ENCODE measurements at regions not wholly inside any gene's neighbourhood (a gene's known extent, or its start where the extent isn't known, plus 50 kb on each side); places are given as distances from the start of the nearest gene placed in this dataset.

- Mint-ChIP-seq H3K36me3 (ENCODE audit: low read depth) (no peaks in the 10 kb centered on the region), H3K27me3 (no peaks in the 10 kb centered on the region), H3K27ac (no peak overlapping the region), H3K4me3 (no peak overlapping the region), H3K9me3 (ENCODE audit: low read depth) (peaks cover 5% of the 10 kb centered on the region), H3K4me1 (no peaks in the 10 kb centered on the region)
- POLR2A ChIA-PET, result no interaction called here
- CTCF ChIA-PET, result interaction anchor here (0.8 kb wide), 1 partner anchor 807 kb away, joined by 3 read pairs; no protein-coding TSS in a partner anchor
- DNase-seq (no peak), ATAC-seq (no peak)
- intact Hi-C loops (cut with DNase I, micrococcal nuclease), result no loop called here
Measured at GRCh38 chr5:84524491-84524890, 139.8 kb upstream of the EDIL3 start.

- CTCF ChIA-PET, result no interaction called here
- POLR2A ChIA-PET, result no interaction called here
- DNase-seq (no peak), ATAC-seq (no peak)
- no peak overlapping the region for H3K27ac Mint-ChIP-seq
- intact Hi-C loops (cut with DNase I, micrococcal nuclease), result no loop called here
- H3K9me3 Mint-ChIP-seq (ENCODE audit: low read depth), result peaks cover 15% of the 10 kb centered on the region
- no peak overlapping the region for H3K4me3 Mint-ChIP-seq
- H3K4me1 Mint-ChIP-seq, result no peaks in the 10 kb centered on the region
- no peaks in the 10 kb centered on the region for H3K36me3 Mint-ChIP-seq (ENCODE audit: low read depth)
- H3K27me3 Mint-ChIP-seq, result no peaks in the 10 kb centered on the region
Measured at GRCh38 chr5:84518862-84519261, 134.2 kb upstream of the EDIL3 start.

GRCh38 chr5:84518370-84518769, 133.7 kb upstream of the EDIL3 start:
- H3K4me1 Mint-ChIP-seq, result no peaks in the 10 kb centered on the region
- POLR2A ChIA-PET, result no interaction called here
- no peak overlapping the region for H3K27ac Mint-ChIP-seq
- intact Hi-C loops (cut with DNase I, micrococcal nuclease), result no loop called here
- peaks cover 15% of the 10 kb centered on the region for H3K9me3 Mint-ChIP-seq (ENCODE audit: low read depth)
- H3K4me3 Mint-ChIP-seq, result no peak overlapping the region
- ATAC-seq (no peak), DNase-seq (no peak)
- H3K36me3 Mint-ChIP-seq (ENCODE audit: low read depth), result no peaks in the 10 kb centered on the region
- no peaks in the 10 kb centered on the region for H3K27me3 Mint-ChIP-seq
- CTCF ChIA-PET, result no interaction called here

- H3K9me3 Mint-ChIP-seq (ENCODE audit: low read depth), result no peaks in the 10 kb centered on the region
- intact Hi-C loops (cut with DNase I, micrococcal nuclease), result no loop called here
- no peaks in the 10 kb centered on the region for H3K27me3 Mint-ChIP-seq
- POLR2A ChIA-PET, result no interaction called here
- H3K4me1 Mint-ChIP-seq, result no peaks in the 10 kb centered on the region
- no peak overlapping the region for H3K27ac Mint-ChIP-seq
- no peak overlapping the region for H3K4me3 Mint-ChIP-seq
- CTCF ChIA-PET, result no interaction called here
- DNase-seq (no peak), ATAC-seq (no peak)
- H3K36me3 Mint-ChIP-seq (ENCODE audit: low read depth), result no peaks in the 10 kb centered on the region
Measured at GRCh38 chr5:84506625-84507024, 121.9 kb upstream of the EDIL3 start.

- no peak overlapping the region for H3K4me3 Mint-ChIP-seq
- ChIA-PET CTCF (no interaction called here), POLR2A (no interaction called here)
- intact Hi-C loops (cut with DNase I, micrococcal nuclease), result no loop called here
- H3K9me3 Mint-ChIP-seq (ENCODE audit: low read depth), result peaks cover 4% of the 10 kb centered on the region
- no peaks in the 10 kb centered on the region for H3K36me3 Mint-ChIP-seq (ENCODE audit: low read depth)
- no peaks in the 10 kb centered on the region for H3K4me1 Mint-ChIP-seq
- H3K27ac Mint-ChIP-seq, result no peak overlapping the region
- no peaks in the 10 kb centered on the region for H3K27me3 Mint-ChIP-seq
- no peak for ATAC-seq
- no peak for DNase-seq
Measured at GRCh38 chr5:84494453-84494852, 109.8 kb upstream of the EDIL3 start.

- Mint-ChIP-seq H3K27ac (no peak overlapping the region), H3K36me3 (ENCODE audit: low read depth) (no peaks in the 10 kb centered on the region), H3K9me3 (ENCODE audit: low read depth) (no peaks in the 10 kb centered on the region), H3K4me3 (no peak overlapping the region), H3K4me1 (no peaks in the 10 kb centered on the region), H3K27me3 (no peaks in the 10 kb centered on the region)
- ATAC-seq (no peak), DNase-seq (no peak)
- ChIA-PET CTCF (no interaction called here), POLR2A (no interaction called here)
- intact Hi-C loops (cut with DNase I, micrococcal nuclease), result no loop called here
Measured at GRCh38 chr5:84487963-84488362, 103.3 kb upstream of the EDIL3 start.

GRCh38 chr5:84480873-84481637, 96.4 kb upstream of the EDIL3 start:
- Mint-ChIP-seq H3K4me3 (no peak overlapping the region), H3K27me3 (no peaks in the 10 kb centered on the region), H3K36me3 (ENCODE audit: low read depth) (no peaks in the 10 kb centered on the region), H3K4me1 (no peaks in the 10 kb centered on the region), H3K27ac (no peak overlapping the region), H3K9me3 (ENCODE audit: low read depth) (no peaks in the 10 kb centered on the region)
- ATAC-seq, result no peak
- intact Hi-C loops (cut with DNase I, micrococcal nuclease), result no loop called here
- POLR2A ChIA-PET, result no interaction called here
- CTCF ChIA-PET, result no interaction called here
- DNase-seq, result no peak

GRCh38 chr5:84478603-84479002, 93.9 kb upstream of the EDIL3 start:
- Mint-ChIP-seq H3K27me3 (no peaks in the 10 kb centered on the region), H3K36me3 (ENCODE audit: low read depth) (no peaks in the 10 kb centered on the region), H3K4me1 (no peaks in the 10 kb centered on the region), H3K4me3 (no peak overlapping the region), H3K27ac (no peak overlapping the region), H3K9me3 (ENCODE audit: low read depth) (no peaks in the 10 kb centered on the region)
- POLR2A ChIA-PET, result no interaction called here
- no peak for ATAC-seq
- intact Hi-C loops (cut with DNase I, micrococcal nuclease), result no loop called here
- no peak for DNase-seq
- CTCF ChIA-PET, result no interaction called here

- ChIA-PET CTCF (no interaction called here), POLR2A (no interaction called here)
- Mint-ChIP-seq H3K27ac (no peak overlapping the region), H3K4me3 (no peak overlapping the region), H3K36me3 (ENCODE audit: low read depth) (no peaks in the 10 kb centered on the region), H3K9me3 (ENCODE audit: low read depth) (no peaks in the 10 kb centered on the region), H3K4me1 (no peaks in the 10 kb centered on the region), H3K27me3 (no peaks in the 10 kb centered on the region)
- ATAC-seq (no peak), DNase-seq (no peak)
- intact Hi-C loops (cut with DNase I, micrococcal nuclease), result no loop called here
Measured at GRCh38 chr5:84477485-84477884, 92.8 kb upstream of the EDIL3 start.

GRCh38 chr5:84474126-84474525, 89.4 kb upstream of the EDIL3 start:
- intact Hi-C loops (cut with DNase I, micrococcal nuclease), result no loop called here
- H3K4me1 Mint-ChIP-seq, result no peaks in the 10 kb centered on the region
- ATAC-seq, result no peak
- H3K9me3 Mint-ChIP-seq (ENCODE audit: low read depth), result peaks cover 3% of the 10 kb centered on the region
- no peak overlapping the region for H3K4me3 Mint-ChIP-seq
- POLR2A ChIA-PET, result no interaction called here
- no peaks in the 10 kb centered on the region for H3K27me3 Mint-ChIP-seq
- no peak for DNase-seq
- H3K36me3 Mint-ChIP-seq (ENCODE audit: low read depth), result no peaks in the 10 kb centered on the region
- no peak overlapping the region for H3K27ac Mint-ChIP-seq
- CTCF ChIA-PET, result interaction anchor here (0.5 kb wide), 1 partner anchor 52 kb away, joined by 3 read pairs; no protein-coding TSS in a partner anchor

- POLR2A ChIA-PET, result no interaction called here
- no peak overlapping the region for H3K4me3 Mint-ChIP-seq
- ATAC-seq (no peak), DNase-seq (no peak)
- H3K4me1 Mint-ChIP-seq, result no peaks in the 10 kb centered on the region
- CTCF ChIA-PET, result no interaction called here
- intact Hi-C loops (cut with DNase I, micrococcal nuclease), result loop anchor here in 1 of 2 experiments (10.0 kb wide), 1 partner anchor 529 kb away; no protein-coding TSS in a partner anchor
- H3K27ac Mint-ChIP-seq, result no peak overlapping the region
- peaks cover 7% of the 10 kb centered on the region for H3K9me3 Mint-ChIP-seq (ENCODE audit: low read depth)
- no peaks in the 10 kb centered on the region for H3K36me3 Mint-ChIP-seq (ENCODE audit: low read depth)
- H3K27me3 Mint-ChIP-seq, result no peaks in the 10 kb centered on the region
Measured at GRCh38 chr5:84453405-84453804, 68.7 kb upstream of the EDIL3 start.

GRCh38 chr5:84450617-84451414, 66.1 kb upstream of the EDIL3 start:
- CTCF ChIA-PET, result no interaction called here

More at GRCh38 chr5:84450617-84451414, 66.1 kb upstream of the EDIL3 start:
- H3K4me3 Mint-ChIP-seq, result no peak overlapping the region
- POLR2A ChIA-PET, result no interaction called here
- no peak for DNase-seq
- peaks cover 7% of the 10 kb centered on the region for H3K9me3 Mint-ChIP-seq (ENCODE audit: low read depth)
- no peak for ATAC-seq
- H3K36me3 Mint-ChIP-seq (ENCODE audit: low read depth), result no peaks in the 10 kb centered on the region
- no peaks in the 10 kb centered on the region for H3K27me3 Mint-ChIP-seq
- intact Hi-C loops (cut with DNase I, micrococcal nuclease), result loop anchor here in 1 of 2 experiments (10.0 kb wide), 1 partner anchor 526 kb away; no protein-coding TSS in a partner anchor
- H3K4me1 Mint-ChIP-seq, result no peaks in the 10 kb centered on the region
- H3K27ac Mint-ChIP-seq, result no peak overlapping the region
